Stimulated activated CD8-positive, alpha-beta memory T cell treated with anti-CD3 and anti-CD28 coated beads, Interleukin-2, amount 100 ng/mL, for 1 hour (primary cell): ENCODE measurements at regions not wholly inside any gene's neighbourhood (a gene's known extent, or its start where the extent isn't known, plus 50 kb on each side); places are given as distances from the start of the nearest gene placed in this dataset.

Source experiments
- DNase-seq, 2 donors: peaks; one replicate each; pipeline ENCODE4 v3.0.0-alpha.2; 2020; ENCODE audit warnings: low read depth in 2 of 2

DNA sequence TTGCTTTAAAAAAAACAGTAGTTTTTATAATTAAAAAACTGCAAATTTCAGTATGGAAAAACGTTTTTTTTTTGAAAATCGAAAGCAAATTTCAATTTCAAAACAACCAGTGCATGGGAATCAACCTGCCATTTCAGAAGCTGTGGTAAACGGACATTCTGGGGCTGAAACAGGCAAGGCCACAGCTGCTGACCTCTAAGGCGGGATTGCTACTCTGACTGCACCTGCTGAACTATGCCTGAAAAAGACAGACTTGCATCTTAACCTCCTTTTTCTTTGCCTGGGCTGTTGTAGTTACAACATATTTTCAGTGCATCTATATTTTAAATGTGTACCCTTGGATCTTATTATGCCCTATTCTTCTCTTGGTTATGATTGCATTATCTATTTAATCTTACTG is 303.0 kb upstream of the SP8 start:
- no peak for DNase-seq

DNA sequence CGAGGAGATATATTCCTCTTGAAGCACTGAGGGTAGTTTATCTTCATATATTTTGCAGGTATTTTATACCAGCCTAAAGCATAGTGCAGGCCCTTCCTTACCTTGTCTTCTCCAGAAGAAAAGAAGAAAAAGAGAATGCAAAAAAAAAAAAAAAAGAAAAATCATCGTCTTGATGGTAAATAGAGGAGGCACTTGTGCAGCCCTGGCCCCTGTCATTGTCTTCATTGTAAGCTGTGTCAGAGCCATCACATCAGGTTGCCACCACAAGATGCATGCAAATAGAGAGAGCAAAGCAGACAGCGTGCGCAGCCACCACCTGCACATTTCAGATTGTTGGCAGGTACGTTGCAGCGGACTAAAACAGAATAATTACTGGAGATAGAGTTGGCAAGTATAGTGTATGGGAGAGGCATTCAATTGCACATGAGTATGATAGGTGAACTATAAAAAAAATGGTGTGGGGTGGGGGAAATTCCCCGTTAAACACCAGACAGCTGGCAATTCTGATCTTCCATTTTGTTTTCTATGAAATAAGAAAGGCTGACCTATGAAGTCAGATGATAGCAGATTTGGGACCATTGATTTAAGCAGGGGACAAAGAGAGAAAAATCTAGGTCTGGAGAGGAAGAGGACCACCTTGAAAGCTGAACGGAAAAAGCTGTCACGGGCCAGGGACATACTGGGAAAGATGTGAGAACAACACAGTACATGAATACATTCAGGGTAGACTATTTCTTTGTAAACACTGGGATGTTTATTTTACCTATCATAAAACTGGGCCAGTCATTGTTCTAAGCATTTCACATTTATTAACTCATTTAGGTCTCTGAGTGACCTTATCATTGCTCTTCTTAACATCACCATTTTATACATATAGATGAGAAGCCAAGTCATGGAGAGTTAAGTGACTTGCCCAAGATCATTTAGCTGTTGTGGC is 306.3 kb upstream of the SP8 start:
- no peak for DNase-seq

DNA sequence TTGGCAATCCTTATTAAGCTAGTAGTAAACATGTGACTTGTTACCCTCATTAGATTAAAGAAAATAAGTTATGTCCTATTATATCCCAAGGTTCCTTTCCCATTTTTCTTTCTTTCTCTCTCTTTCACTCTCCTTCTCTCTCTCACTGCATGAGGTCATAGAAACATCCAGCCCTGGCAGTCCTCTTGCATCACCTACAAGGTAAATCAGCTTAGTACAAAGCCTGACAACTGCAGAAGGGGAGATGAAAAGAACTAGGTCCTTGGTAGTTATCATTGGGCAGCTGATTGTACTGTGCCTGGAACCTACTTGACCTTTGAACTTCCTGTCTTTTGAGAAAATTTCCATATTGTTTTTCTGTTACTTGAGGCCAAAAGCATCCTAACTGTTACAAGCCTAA is 307.9 kb upstream of the SP8 start:
- DNase-seq, result no peak

DNA sequence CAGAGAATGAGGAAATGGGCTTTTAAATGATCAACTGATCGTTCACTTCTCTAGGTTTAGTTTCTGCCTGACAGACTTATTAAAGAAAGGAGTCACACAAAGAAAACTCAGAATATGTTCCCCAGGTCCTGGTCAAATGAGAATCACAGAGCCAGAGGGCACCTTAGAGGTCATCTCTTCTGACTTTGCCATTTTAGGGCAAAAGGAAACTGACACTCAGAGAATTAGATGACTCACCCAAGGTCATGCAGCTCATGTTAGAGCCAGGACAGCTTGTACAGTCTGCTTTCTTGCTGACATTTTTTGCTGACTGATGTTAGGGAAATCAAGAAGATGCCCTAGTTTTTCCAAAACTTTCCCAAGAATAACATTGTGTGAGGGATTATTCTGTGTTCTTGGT is 312.7 kb upstream of the SP8 start:
- no peak for DNase-seq

DNA sequence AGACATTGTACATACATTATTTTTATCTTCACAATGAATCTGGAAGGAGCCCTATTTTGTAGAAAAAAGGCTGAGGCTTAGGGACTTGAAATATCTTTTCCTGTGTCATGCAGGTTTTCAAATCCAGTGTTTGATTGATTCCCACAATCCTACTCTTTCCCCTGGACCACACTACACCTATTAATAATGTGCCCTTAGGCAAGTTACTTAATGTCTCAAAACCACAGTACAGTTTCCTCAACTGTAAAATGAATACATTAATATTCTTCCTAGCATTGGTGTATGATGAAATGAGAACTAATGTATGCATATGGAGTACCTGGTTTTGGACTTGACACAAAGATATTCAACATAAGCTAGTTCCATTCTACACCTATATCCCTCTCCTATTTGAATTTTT is 313.3 kb upstream of the SP8 start:
- no peak for DNase-seq

DNA sequence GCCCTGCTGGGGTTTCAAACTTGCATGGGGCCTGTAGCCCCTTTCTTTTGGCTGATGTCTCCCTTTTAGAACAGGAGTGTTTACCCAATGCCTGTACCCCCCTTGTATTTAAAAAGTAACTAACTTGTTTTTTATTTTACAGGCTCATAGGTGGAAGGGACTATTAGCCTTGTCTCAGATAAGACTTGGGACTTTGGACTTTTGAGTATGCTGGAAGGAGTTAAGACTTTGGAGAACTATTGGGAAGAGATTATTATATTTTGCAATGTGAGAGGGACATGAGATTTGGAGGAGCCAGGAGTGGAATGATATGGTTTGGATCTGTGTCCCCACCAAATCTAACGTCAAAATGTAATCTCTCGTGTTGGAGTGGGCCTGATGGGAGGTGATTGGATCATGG is 314.9 kb upstream of the SP8 start:
- DNase-seq, result no peak

DNA sequence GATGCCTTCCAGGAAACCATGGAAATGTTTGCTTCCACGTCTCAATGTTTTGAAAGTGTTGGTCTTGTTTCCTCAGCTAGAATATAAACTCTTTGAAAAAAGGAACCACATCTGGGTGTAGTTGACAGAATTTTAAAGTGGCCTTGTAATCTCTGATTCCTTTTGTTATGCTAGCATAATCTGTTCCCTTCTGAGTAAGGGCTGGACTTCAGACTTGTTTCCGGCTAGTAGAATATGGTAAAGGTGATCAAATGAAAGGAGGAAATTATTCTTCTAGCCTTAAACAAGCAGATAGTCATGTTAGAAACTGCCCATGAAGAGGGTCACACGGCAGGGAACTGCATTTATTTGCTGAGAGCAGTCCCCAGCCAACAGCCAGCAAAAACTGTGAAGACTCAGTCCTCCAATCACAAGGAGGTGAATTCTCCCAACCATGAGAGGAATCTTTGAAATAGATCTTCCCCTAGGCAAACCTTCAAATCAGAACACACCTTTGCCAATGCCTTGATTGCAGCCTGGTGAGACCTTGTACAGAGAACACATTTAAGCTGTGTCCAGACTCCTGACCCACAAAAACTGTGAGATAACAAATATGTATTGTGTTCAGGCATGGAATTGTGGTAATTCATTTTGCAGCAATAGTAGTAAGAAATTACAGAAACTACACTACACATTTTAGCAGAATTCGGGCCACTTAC is 316.9 kb upstream of the SP8 start:
- DNase-seq, result no peak

DNA sequence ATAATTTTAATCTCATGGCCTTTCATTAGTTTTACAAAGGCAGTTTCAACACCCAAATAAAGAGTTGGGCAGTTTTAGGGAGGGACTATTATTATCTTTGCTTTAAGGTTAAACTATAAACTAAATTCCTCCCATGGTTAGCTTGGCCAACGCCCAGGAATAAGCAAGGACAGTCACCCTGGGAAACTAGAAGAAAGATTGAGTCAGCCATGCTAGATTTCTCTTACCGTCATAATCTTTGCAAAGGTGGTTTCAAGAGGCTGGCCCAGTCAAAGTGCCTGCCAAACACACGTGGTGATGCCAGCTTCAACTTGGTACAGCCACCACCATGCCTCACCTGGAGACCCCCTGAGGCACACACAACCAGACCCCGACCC is 317.4 kb upstream of the SP8 start:
- no peak for DNase-seq

DNA sequence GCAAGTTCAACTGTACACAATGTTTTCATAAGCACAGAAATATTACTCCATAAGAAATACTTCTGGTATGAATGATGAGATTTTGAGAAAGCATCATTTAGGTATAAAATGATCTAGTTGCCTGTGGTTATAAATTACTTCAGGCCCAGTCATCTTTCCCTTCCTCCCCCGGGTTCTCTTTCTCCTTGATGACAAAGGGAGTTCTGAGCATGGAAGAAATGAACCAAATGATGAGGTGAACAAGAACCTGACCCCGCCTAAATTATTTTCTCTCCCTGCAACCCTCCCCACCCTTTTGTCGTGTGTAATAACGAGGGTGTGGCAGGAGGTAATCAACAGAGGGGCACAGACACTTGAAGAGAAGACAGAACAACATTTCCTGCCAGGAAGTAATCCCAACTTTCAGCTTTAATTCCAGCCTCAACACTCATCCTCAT is 319.6 kb upstream of the SP8 start:
- DNase-seq, result no peak

DNA sequence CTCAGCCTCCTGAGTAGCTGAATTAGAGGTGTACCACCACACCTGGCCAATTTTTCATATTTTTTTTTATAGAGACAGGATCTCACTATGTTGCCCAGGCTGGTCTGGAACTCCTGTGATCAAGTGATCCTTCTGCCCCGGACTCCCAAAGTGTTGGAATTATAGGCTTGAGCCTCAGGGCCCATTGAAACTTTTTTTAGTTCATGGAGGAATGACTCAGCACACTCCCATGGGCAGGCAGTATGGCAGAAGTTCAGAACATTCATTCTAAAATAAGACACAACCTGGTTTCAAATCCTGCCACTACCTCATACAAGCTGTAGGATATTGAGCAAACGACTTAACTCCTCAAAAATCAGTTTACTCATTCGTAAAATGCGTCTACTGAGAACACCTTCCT is 320.4 kb upstream of the SP8 start:
- DNase-seq, result no peak

DNA sequence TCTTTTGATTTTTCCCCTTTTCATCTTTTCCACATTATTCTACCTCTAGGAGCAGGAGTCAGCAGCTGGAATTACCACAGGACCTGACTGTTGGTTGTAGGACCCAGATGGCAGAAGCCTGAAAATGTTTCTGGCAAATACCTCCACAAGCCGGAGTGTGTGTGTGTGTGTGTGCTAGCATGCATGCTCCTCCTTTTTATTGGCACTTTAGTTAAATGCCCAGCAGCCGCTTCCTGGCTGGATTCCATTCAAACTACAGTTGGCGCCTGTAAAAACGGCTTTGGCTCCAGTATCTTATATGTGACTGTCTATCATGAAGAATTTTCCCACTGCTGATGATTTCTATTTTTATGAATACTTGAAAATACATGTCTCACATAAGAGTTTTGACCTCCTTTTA is 319.7 kb upstream of the SP4 start:
- DNase-seq, result no peak

DNA sequence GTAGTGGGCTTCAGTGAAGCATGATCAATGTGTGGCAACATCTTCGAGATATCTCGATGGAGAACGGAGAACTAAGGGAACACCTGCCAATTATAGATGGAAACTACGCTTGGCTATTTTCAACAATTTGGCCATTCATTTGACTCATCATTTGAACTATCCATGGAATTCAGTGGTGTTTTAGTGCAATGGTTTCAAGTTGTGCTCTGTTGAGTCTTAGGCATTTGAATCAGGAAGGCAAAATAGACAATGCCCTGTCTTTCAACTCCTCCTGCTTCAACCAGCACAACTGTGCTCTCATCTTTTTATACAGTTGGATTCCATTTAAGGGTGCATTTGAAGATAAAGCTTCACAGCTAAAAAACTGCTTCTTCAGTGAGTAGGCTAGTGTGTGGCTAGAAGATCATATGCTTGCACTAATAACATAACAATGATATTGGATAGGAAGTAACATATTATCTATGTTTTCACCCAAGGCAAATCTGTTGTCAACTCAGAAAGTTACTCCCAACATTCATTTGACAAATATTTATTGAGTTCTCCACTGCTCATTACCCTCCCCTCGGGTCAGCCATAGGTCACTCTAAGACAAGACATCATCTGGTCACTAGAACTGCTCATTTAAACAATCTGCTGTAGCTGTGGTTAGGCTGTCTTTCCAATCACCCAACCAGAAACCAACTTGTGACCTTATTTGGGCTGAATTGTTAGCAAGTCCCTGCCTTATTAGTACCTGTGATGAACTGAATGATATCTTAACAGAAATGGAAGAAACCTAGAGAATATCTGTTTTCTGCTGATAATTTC is 314.1 kb upstream of the SP4 start:
- no peak for DNase-seq

DNA sequence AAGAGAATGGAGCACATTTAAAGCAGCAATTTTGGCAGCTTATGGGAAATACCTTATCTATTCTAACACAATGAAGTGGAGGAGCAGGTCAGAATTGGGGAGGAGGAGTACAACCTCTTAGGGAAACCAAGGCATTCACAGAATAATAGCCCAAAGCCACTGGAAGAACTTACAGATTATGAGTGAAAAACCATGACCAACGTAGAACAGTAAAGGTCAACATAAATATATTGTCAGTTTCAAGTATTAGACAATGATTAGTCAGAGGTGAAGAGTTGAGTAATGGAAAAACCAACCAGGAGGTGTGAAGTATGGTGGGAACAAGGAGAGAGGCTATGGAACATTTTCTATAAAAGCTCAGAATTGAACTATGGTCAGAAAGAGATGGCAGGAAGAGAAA is 304.3 kb upstream of the SP4 start:
- no peak for DNase-seq

DNA sequence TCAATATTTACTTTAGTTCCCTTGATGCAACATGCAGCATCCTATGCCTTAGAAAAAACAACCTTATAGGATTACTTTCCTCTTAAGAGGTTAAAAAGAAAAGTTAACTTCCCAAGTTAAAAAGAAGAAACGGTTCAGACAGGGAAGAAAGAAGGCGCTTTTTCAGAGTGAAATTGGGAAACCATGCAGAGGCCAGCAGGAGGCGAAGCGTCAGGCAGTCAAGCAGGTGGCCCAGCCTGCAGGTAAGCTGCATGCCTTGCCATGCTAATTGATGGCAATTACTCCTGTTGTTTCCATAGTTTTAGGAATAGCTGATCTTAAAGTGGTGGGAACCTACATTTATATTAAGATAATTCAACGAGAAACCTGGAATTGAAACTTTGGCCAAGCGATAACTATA is 302.6 kb upstream of the SP4 start:
- no peak for DNase-seq

DNA sequence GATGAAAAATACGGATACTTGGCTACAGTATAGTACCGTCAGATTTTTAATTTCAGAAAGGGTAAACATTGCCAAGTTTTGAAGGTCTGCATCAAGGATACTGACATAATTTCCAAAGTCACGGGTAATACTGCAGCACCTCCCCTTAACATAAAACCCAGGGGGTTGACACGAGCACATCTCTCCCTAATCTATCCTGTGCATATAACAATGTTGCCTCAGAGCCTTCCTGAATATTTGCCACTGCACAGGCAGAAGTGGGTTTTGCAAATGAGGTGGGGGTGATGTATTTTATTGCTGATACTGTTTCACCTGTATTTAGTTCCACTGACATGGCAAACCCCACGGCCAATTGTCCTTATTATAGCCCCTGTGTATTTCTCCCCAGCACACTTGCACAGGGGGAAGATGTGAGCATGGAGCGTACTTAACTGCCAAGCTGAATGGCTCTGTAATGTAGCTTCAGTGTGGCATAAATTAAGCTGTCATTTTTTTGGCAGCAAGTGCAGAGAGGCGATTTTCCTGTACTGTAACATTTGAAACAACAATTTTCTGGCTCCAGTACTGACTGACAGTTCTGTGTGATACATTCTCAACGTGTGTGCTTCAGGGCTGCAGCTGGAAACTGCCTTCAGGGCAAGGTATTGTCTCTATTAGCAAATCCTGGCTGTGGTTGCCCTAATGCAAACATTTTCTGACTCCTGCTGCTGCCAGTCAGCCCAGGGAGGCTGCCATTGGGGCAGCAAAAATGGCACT is 299.6 kb upstream of the SP4 start:
- no peak for DNase-seq

DNA sequence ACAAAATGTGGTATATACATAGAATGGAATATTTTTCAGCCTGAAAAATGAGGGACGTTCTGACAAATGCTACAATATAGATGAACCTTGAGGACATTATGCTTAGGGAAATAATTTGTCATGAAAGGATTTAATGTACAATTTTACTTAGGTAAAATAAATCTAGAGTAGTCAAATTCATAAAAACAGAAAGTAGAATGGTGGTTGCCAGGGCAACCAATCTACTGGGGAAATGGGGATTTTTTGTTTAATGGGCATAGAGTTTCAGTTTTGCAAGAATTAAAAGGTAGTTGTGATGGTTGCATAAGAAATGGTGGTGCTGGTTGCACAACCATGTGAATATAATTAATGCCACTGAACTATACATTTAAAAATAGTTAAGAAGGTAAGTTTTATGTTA is 296.0 kb upstream of the SP4 start:
- no peak for DNase-seq

DNA sequence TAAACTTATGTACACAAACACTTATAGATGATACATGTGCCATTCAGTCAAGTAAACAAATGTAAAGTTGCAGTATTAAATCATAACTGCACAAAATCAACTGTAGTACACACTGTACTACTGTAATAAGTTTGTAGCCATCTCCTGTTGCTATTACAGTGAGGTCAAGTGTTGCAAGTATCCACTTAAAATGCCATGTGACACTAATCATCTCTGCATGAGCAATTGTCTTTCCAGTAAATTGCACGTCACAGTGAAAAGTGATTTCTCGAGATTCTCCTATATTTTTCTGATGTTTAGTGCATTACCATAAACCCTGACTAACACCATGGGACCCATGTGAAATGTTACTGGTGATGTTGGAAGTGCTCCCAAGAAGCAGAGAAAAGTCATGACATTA is 293.3 kb upstream of the SP4 start:
- no peak for DNase-seq

DNA sequence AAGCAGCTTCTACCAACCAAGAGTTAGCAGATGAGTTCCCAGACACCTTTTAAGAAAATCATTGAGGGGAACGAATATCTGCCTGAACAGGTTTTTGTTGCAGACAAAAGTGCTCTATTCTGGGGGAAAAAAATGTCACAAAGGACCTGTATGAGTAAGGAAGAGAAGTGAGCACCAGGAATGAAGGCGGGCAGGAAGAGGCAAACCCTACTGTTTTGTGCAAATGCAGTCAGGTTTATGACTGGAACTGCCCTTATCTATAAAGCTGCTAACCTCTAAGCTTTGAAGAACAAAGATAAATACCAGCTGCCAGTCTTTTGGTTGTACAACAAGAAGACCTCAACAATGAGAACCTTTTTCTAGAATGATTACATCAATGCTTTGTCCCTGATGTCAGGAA is 292.4 kb upstream of the SP4 start:
- DNase-seq, result no peak

DNA sequence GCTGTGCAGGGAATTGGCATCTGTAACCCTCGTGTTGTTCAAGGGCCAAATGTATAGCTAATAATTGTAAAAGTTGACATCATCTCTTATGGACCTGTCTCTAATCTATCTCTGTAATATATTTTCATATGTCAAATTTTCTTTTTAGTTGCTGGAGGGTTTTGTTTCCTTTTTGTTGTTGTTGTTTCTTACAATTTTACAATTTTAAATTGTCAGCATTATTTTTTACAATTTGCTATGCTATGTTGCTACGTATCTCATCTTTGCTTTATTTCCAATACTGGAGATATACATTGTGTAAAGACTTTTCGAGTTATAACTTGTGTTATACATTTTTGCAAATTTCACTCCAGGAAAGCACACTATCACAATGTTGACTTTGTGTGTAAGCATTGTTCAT is 290.2 kb upstream of the SP4 start:
- no peak for DNase-seq

DNA sequence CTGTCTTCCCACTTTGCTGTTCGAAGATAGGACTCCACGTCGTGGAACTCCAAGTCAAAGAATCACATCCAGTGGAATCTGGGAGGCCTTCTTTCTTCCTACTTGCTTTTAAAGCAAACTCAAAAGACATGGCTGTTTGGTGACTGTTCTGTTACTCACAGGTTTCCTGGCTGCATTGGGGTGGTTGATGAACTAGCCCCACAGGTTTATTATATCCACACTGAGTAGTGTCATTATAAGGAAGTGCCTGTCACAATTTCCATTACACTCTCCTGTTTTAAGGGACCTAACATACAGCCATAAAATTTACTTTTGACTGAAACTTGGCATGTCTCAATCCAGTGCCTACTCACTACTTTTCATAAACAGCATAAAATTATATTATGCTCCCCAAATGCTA is 287.3 kb upstream of the SP4 start:
- DNase-seq, result no peak

DNA sequence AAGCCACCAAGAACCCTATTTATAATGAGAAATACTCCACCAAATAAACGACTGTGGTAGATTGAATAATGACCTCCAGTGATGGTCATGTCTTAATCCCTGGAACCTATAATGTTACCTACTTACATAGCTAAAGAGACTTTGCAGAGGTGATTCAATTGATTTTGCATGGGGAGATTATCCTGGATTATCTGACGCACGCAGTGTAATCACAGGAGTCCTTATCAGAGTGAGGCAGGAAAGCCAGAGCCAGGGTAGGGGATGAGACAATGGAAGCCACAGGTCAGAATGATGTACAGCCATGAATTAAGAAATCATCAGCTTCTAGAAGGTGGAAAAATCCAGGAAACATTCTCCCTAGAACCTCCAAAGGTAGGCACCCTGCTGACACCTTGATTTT is 286.4 kb upstream of the SP4 start:
- no peak for DNase-seq

DNA sequence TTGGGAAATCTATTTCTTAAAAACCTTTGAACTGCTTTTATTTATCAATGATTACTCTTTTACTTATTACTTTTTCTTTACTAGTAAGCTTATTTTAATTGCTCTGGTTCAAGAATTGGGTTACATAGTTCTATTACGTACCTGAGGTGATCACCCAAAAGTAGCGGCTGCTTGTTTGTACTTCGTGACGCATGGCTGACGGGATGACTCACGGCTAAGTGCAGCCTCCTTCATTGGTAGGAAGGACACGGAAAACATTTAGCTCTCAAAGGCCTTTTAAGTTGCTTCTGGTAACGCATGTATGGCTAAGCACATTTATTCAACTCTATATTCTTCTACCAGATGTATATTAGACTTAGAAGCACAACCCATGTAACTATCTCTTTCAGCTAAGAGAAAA is 285.8 kb upstream of the SP4 start:
- no peak for DNase-seq
